ENCODE measurements at regions not wholly inside any gene's neighbourhood (a gene's known extent, or its start where the extent isn't known, plus 50 kb on each side); places are given as distances from the start of the nearest gene placed in this dataset.

GRCh38 chrX:114058988-114059418 lies 524.9 kb upstream of the HTR2C start (continued):
- TF ChIP-seq TRIM25 (IDR thresholded peaks at IDR 0.05; ENCODE audit: borderline replicate concordance): no peak
- TF ChIP-seq SRSF3 (IDR thresholded peaks at IDR 0.05; ENCODE audit: insufficient read depth, low read length): no peak
- TF ChIP-seq GABPB1 (CRISPR knock-in tag; IDR thresholded peaks at IDR 0.05): no peak
- no peak for TF ChIP-seq RFX1 (IDR thresholded peaks at IDR 0.05)
- TF ChIP-seq ZNF23 (CRISPR knock-in tag; IDR thresholded peaks at IDR 0.05): no peak
- TF ChIP-seq NR2C1 (IDR thresholded peaks at IDR 0.05): no peak
- no peak for TF ChIP-seq NR2C1 (tag; IDR thresholded peaks at IDR 0.05)
- TF ChIP-seq ZNF507 (tag; conservative IDR thresholded peaks at IDR 0.05): no peak
- TF ChIP-seq ZNF217 (CRISPR knock-in tag; IDR thresholded peaks at IDR 0.05): no peak
- no peak for TF ChIP-seq ETV6 (IDR thresholded peaks at IDR 0.05; ENCODE audit: borderline replicate concordance in 1 of 2, low read depth in 2 of 2, low read length in 1 of 2)
- TF ChIP-seq ETV6 (CRISPR knock-in tag; IDR thresholded peaks at IDR 0.05; ENCODE audit: borderline replicate concordance): no peak
- peak; percentile 96 for TF ChIP-seq TAL1 (IDR thresholded peaks at IDR 0.05)
- TF ChIP-seq CREB5 (CRISPR knock-in tag; IDR thresholded peaks at IDR 0.05): no peak
- no peak for TF ChIP-seq TAF9B (IDR thresholded peaks at IDR 0.05; ENCODE audit: partially characterized antibody)
- TF ChIP-seq NFE2 (IDR thresholded peaks at IDR 0.05; ENCODE audit: low read depth): 0 out of 2 replicates have a peak, but pooled peaks have one; percentile 14
- no peak for TF ChIP-seq NR3C1 (CRISPR knock-in tag; IDR thresholded peaks at IDR 0.05)
- TF ChIP-seq PHF21A (IDR thresholded peaks at IDR 0.05; ENCODE audit: borderline replicate concordance, low read depth): no peak
- TF ChIP-seq ZBTB11 (CRISPR knock-in tag; IDR thresholded peaks at IDR 0.05): 0 out of 6 replicates have a peak, but pooled peaks of 1 of the 3 experiments have one; percentile 36
- TF ChIP-seq MTA1 (IDR thresholded peaks at IDR 0.05; ENCODE audit: borderline replicate concordance): peak; percentile 61; the same call in 1 of the 2 replicates

Data from K562 (cell line).